ENCODE measurements at regions not wholly inside any gene's neighbourhood (a gene's known extent, or its start where the extent isn't known, plus 50 kb on each side); places are given as distances from the start of the nearest gene placed in this dataset.

GRCh38 chr6:167394820-167395219 lies 69.9 kb downstream of the TTLL2 start:
- Histone ChIP-seq H3K9me2 (replicated peaks; ENCODE audit: control insufficient read depth, low read length) (no peaks in the 10 kb centered on the region), H3K9me3 (ENCODE audit: control insufficient read depth, insufficient read depth, low read length) (no peaks in the 10 kb centered on the region), H3K4me2 (ENCODE audit: low read length) (no peak overlapping the region), H3K4me1 (ENCODE audit: control insufficient read depth, low read length) (no peaks in the 10 kb centered on the region), H3K79me2 (ENCODE audit: control insufficient read depth, low read length) (no peaks in the 10 kb centered on the region), H3K27ac (ENCODE audit: low read depth, low read length) (no peak overlapping the region), H3K27me3 (ENCODE audit: control insufficient read depth, low read length) (no peaks in the 10 kb centered on the region), H3K4me3 (ENCODE audit: low read length) (no peak overlapping the region), H3K36me3 (ENCODE audit: control insufficient read depth, low read length) (no peaks in the 10 kb centered on the region), H4K20me1 (ENCODE audit: control insufficient read depth, insufficient read depth, low read depth, low read length) (no peaks in the 10 kb centered on the region), H3F3A (ENCODE audit: control insufficient read depth, insufficient read depth) (no peaks in the 10 kb centered on the region)
- no peak for TF ChIP-seq EZH2phosphoT487 (IDR thresholded peaks at IDR 0.05; ENCODE audit: borderline replicate concordance, low read length)
- TF ChIP-seq CTCF (IDR thresholded peaks at IDR 0.05; ENCODE audit: low read depth, low read length, poor library complexity, severe bottlenecking) = no peak

GRCh38 chr6:167396068-167396658 lies 71.3 kb downstream of the TTLL2 start:
- Histone ChIP-seq H3K4me1 (ENCODE audit: control insufficient read depth, low read length) (no peaks in the 10 kb centered on the region), H4K20me1 (ENCODE audit: control insufficient read depth, insufficient read depth, low read depth, low read length) (no peaks in the 10 kb centered on the region), H3K9me2 (replicated peaks; ENCODE audit: control insufficient read depth, low read length) (no peaks in the 10 kb centered on the region), H3K4me3 (ENCODE audit: low read length) (no peak overlapping the region), H3F3A (ENCODE audit: control insufficient read depth, insufficient read depth) (no peaks in the 10 kb centered on the region), H3K9me3 (ENCODE audit: control insufficient read depth, insufficient read depth, low read length) (no peaks in the 10 kb centered on the region), H3K27ac (ENCODE audit: low read depth, low read length) (no peak overlapping the region), H3K36me3 (ENCODE audit: control insufficient read depth, low read length) (no peaks in the 10 kb centered on the region), H3K4me2 (ENCODE audit: low read length) (no peak overlapping the region), H3K79me2 (ENCODE audit: control insufficient read depth, low read length) (no peaks in the 10 kb centered on the region), H3K27me3 (ENCODE audit: control insufficient read depth, low read length) (no peaks in the 10 kb centered on the region)
- TF ChIP-seq CTCF (IDR thresholded peaks at IDR 0.05; ENCODE audit: low read depth, low read length, poor library complexity, severe bottlenecking) (no peak), EZH2phosphoT487 (IDR thresholded peaks at IDR 0.05; ENCODE audit: borderline replicate concordance, low read length) (no peak)

DNA sequence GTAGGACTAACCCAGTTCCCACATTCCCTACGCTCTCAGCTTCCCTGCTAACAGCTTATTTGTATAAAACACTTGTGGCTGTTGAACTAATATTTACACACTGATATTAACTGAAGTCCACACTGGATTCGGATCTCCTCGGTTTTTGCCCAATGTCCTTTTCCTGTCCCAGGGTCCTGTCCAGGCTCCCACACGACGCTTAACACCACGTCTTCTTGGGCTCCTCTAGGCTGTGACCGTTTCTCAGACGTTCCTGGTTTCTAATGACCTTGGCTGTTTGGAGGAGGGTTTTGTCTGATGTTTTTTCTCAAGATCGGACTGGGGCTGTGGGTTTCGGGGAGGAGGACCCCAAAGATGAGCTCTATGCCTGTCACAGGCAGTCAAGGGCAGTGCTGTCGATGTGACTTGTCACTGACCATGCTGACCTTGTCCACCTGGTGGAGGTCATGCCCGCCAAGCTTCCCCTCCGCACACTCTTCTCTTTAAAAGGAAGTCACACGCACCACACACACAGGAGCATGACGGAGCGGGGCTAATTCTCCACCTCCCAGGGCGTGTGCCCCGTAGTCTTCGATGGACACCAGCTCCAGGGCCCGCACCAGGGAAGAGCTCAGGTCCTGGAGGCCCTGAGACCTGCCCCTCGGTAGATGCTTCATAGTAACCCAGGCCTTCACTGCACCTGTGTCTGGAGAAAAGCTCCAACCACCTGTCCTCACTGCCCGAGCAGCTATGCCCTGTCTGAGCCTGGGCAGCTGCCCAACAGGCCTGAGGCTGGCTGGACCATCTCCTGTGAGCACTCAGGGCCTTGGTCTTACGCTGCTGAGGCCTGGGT lies 72.0 kb downstream of the TTLL2 start:
- Histone ChIP-seq H3K4me1 (ENCODE audit: control insufficient read depth, low read length) (no peaks in the 10 kb centered on the region), H3K4me3 (ENCODE audit: low read length) (no peak overlapping the region), H3K9me2 (replicated peaks; ENCODE audit: control insufficient read depth, low read length) (no peaks in the 10 kb centered on the region), H3K27me3 (ENCODE audit: control insufficient read depth, low read length) (no peaks in the 10 kb centered on the region), H3K27ac (ENCODE audit: low read depth, low read length) (no peak overlapping the region), H3K79me2 (ENCODE audit: control insufficient read depth, low read length) (no peaks in the 10 kb centered on the region), H3F3A (ENCODE audit: control insufficient read depth, insufficient read depth) (no peaks in the 10 kb centered on the region), H4K20me1 (ENCODE audit: control insufficient read depth, insufficient read depth, low read depth, low read length) (no peaks in the 10 kb centered on the region), H3K36me3 (ENCODE audit: control insufficient read depth, low read length) (no peaks in the 10 kb centered on the region), H3K4me2 (ENCODE audit: low read length) (no peak overlapping the region), H3K9me3 (ENCODE audit: control insufficient read depth, insufficient read depth, low read length) (no peaks in the 10 kb centered on the region)
- TF ChIP-seq CTCF (IDR thresholded peaks at IDR 0.05; ENCODE audit: low read depth, low read length, poor library complexity, severe bottlenecking) (no peak), EZH2phosphoT487 (IDR thresholded peaks at IDR 0.05; ENCODE audit: borderline replicate concordance, low read length) (no peak)

Data from DOHH2 (cell line).